Posterior vena cava (tissue), 2 donors: ENCODE measurements at regions not wholly inside any gene's neighbourhood (a gene's known extent, or its start where the extent isn't known, plus 50 kb on each side); places are given as distances from the start of the nearest gene placed in this dataset.

ENCODE experiments used
- DNase-seq: peaks from one replicate; pipeline ENCODE4 v3.0.0-alpha.2; 2020; ENCODE audit warnings: low spot score
- intact Hi-C, 2 donors: fragments of 100-400 bp; cut with DNase I; formaldehyde crosslinking; loops; one replicate each; pipeline versions ENCODE4 v1.14.1 to v1.14.2; 2022 to 2023
- donor health status: DM: yes; HTN: yes; CAD: no.
- donor health status: DM: yes; HTN: yes; CAD: no.

DNA sequence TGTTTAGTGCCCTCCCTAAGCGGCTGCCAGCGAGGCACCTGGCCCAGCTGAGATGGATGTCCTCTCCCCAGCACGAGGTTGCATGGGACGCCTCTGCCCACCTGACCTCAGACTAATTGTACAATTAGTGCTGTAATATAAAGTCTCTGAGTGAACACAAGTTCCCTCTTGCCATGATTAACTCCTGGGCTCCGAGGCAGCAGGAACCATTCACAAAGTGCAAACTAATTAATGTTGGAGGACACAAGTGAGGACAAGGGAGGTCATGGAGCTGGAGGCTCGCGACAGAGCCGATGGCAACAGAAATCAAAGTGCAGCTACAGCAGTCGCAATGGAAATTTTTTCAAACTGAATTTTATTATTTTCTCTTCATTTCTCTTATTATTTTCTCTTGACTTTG lies 156.6 kb upstream of the ADARB2 start:
- intact Hi-C loops = no loop called here
- no peak for DNase-seq

DNA sequence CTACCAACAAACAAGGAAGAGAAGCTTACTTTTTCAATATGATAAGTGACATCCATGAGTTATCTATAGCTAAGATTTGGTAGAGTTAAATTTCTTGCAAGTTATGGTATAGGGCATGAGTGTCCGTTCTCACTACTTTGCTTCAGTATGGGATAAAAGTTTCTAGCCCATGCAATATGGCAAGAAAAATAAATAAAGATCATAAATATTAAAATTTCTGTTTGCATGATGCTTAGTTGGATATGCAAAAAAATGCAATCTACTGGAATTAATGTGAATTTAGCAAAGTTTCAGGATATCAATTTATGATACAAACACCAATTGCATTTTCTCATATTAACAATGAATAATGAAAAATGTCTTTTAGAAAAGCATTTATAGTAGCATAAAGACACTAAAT lies 148.7 kb upstream of the ADARB2 start:
- intact Hi-C loops = no loop called here
- no peak for DNase-seq

DNA sequence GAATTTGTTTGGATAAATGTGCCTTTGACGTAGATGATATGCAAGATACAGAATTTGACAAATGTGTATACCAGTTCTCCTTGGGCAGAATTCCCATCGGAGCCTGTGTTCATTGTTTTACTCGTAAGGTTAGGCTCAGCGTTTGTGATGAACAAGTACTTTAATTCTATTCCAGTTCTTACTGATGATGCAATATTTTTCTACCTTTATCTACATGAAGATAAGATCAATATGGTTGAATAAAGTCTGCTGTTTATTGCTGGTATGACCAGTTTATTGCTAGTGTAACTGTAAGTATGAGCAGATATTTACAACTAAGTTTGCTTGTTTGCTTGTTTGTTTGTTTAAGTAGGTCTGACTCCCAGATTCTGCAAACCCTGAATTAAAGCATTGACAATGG lies 145.4 kb upstream of the ADARB2 start:
- intact Hi-C loops = no loop called here
- DNase-seq = no peak

DNA sequence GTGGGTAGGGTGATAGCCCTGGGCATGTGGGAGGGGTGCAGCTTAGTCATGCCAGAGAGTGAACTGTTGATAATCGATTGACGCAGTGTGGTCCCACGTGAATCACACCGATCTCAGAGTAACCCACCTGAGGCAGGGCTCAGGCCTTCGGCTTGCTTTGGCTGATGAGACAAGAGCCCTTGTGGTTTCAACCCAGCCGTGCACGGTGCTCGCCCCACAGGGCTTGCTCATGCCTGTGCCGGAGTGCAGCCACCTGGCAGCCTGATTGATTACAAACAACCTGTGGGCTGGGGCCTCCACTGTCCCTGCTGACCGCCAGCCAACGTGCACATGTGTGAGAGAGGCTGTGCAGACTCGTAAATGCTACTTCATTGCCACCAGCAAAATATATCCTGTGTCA lies 144.9 kb upstream of the ADARB2 start:
- peak; percentile 76 for DNase-seq
- intact Hi-C loops = no loop called here

DNA sequence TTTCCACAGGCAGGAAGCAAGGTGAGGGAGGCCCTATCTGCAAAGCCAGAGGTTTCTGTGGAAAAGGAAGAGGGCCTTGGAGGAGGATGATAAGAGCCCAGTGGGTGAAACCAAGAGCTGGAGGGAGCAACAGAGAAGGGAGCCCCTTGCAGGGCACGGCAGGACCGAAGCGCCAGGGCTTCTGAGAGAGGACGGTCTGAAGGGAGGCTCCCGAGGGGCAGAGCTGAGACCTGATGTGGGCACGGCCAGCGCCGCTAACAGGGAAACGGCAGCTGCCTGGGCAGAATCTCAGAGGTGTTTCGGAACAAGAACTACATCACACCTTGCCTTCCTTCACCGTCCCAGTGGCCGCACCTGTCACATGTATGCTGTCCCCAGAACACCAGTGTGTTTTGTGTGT lies 144.3 kb upstream of the ADARB2 start:
- DNase-seq = no peak
- intact Hi-C loops = no loop called here

DNA sequence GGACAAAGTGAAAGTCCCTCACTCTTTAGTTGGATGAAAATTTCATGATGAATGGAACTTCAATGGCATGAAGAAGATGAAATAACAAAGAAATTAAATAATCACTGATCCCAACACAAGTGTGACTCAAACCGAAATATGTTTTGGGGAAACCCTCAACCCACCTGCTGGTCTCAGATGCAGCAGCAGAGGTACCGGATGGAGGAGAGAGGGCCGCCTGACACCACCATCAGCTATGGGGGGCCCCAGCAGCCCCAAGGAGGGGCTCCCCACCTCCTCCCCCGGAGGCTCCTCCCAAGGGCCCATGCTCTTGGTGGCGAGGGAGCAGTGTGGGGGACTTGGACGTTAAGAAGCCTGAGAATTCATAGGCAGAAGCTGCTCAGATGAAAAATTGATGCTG lies 137.2 kb upstream of the ADARB2 start:
- intact Hi-C loops = no loop called here
- no peak for DNase-seq

DNA sequence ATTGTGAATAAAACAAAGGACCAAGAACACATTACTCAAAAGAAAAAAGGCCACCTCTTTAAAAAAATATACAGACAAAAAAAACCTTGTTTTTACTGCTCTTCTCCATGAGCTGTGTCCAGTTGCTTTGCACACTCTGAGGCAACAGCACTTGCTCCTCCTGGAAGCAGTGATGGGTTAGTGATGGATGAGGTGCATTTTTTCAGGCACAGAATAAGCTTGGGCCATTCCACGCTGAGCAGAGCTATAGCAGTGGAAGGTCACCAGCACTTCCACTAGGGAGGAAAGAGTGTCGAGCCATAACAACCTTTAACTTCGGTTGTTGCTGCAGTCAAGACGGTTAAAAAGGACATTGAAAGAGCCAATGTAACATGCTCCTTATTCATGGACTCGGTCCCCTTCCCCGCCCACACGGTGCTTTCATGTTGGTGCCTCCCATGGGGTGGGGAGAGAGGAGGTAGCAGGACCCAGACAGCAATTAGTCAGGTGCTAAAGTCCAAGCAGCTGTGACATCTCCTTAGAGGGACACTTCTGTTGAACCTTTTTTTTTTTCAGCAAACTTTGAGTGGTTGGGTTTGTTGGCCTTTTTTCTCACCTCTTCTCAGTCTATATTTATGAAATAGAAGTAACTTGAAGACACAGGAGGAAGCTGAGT lies 136.5 kb upstream of the ADARB2 start:
- DNase-seq = no peak
- intact Hi-C loops = no loop called here

DNA sequence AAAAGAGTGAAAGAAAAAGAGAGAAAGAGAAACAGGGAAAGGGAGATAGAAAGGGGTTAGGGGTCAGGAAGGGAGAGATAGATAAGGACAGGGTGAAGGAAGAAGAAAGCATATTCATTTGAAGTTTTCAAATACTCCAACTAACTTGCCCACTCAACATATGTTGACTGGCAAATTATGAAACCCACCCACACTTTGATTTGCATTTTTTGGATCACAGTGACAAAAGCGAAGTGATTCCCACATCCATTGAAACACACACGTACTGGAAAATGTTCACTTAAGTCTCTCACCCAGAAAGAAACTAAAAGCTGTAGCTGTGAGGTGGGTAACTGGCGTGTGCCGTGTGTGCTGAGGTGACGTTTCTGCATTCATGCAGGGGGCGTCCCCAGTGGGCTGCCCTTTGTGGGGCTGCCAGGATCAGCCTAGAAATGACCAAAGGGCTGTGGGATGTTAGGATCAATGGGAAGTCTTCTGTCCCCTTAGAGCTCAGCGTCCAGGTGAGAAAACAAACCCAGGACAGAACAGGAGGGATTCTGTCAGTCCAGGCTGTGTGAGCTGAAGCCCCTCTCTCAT lies 134.9 kb upstream of the ADARB2 start:
- no peak for DNase-seq

DNA sequence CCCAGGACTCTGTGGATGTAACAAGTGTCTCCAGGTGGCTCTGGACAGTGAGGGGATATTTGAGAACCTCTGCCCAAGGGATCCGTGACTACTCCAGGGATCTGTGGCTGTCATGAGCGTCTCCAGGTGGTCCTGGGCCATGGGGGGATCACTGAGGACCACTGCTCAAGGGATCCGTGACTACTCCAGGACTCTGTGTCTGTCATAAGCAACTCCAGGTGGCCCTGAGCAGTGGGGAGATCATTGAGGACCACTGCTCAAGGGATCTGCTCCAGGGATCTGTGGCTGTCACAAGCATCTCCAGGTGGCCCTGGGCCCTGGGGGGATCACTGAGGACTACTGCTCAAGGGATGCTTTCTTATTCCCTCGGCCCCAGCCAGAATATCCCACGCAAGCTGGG lies 133.2 kb upstream of the ADARB2 start:
- intact Hi-C loops = no loop called here
- no peak for DNase-seq

More for the DNA sequence above, 134.9 kb upstream of the ADARB2 start:
- intact Hi-C loops = no loop called here

DNA sequence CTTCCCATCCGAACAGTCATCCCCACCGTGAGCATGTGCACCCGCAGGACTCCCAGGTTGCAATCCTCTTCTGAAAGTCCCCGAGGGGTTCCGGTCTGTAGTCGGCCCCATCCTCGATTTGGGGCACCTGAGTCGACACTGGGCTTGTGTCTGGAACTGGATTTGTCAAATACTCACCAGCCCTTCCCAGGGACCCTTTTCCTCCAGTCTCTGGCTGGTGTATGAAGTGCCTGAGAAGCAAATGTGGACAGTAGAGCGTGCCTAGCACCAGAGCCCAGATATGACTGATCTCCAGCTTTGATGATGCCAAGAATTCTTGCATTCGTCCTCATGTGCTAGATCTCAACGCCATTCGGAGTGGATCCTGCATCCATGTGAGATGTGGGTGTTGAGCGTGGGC lies 132.5 kb upstream of the ADARB2 start:
- no peak for DNase-seq
- intact Hi-C loops = no loop called here

DNA sequence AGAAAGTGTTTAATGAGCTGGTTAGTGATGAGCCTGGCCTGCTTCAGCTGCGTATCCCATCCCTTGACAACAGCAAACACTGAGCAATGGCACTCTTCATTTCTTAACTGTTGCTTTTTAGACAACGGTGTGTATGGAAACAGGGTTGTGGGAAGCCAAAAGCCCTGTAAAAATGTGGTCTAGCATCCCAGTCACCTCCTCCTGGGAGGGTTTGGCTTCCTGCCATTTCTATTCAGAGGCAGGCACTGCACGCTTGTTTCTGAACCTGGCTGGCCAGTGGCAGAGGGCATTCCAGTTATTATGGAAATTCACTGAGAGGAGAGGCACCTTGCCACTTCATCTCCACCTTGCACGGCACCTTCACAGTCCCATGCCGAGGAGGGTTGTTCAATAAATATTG lies 123.0 kb upstream of the ADARB2 start:
- no peak for DNase-seq
- intact Hi-C loops = no loop called here

DNA sequence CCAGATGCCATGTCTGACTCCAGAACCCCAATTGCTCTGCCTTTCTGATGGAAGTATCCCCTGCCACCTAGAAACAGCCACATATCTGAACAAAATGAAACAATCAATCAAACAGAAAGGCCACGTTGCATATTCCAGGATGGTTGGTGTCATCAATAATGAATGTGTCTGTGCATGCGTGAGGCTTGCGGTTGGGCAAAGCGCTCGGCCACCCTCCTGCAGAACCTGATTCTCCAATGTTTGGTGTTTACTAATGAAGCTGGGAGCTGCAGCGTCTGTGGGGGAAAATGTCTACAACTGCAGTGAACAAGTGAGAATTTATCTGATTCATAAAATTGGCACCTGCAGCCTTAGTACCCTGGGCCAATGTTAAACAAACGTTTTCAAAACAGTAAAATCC lies 121.2 kb upstream of the ADARB2 start:
- no peak for DNase-seq

DNA sequence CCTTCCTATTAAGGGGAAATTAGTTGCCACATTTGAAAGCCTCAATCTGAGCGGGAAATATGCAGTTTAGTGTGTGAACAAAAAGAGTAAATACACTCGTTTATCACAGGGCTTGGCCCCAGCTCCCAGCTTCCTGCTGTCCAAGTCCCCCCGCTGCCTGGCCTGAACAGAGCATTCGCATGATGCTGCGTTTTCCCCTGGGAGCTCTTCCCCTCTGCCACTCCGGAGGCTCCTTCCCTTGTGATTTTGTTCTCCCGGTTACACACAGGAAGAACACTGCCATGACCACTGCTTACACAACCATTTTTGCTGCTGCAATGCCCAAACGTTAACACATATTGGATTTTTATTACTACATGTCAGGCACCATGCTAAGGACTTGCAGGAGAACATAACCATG lies 120.7 kb upstream of the ADARB2 start:
- no peak for DNase-seq

More for the DNA sequence above, 121.2 kb upstream of the ADARB2 start:
- intact Hi-C loops = loop anchor here in 1 of 2 donors (1.0 kb wide), 1 partner anchor 43 kb away; no protein-coding TSS in a partner anchor

DNA sequence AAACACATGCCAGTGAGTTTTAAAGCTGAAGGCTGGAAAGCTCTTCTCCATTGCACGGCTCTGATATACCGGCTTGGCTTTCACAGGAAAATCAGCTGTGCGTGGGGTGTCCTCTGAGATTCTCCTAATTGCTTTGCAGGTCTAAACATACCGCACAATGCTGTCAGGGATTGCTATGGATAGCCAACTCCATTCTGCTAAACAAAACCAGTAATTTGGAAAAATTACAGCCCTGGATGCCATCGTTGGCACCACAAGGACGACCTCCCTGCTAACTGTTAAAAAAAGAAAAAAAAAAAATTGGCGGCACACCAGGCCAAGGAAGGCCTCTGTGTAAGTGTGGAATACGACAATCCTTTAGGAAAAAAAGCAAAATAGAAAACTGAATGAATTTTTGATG lies 118.6 kb upstream of the ADARB2 start:
- DNase-seq = no peak
- intact Hi-C loops = no loop called here

More for the DNA sequence above, 120.7 kb upstream of the ADARB2 start:
- intact Hi-C loops = loop anchor here in 1 of 2 donors (1.0 kb wide), 1 partner anchor 43 kb away; no protein-coding TSS in a partner anchor

DNA sequence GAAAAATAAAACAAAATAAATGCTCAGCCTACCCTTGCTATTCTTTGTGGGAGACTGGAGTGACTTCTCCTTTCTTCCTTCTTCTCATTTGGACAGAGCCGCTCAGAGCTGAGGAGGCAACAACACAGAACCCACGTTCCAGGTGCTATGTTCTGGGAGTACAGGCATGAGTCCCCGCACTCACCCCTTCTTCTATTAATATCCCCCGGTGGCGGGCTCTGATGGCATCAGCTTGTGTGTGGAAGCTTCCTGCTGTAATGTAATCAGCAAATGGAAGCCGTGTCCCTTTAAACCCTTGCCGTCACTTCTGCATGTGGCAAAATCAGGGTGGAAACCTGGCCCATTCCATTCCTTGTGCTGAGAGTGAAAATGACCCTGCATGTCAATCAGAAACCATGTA lies 116.9 kb upstream of the ADARB2 start:
- intact Hi-C loops = no loop called here

DNA sequence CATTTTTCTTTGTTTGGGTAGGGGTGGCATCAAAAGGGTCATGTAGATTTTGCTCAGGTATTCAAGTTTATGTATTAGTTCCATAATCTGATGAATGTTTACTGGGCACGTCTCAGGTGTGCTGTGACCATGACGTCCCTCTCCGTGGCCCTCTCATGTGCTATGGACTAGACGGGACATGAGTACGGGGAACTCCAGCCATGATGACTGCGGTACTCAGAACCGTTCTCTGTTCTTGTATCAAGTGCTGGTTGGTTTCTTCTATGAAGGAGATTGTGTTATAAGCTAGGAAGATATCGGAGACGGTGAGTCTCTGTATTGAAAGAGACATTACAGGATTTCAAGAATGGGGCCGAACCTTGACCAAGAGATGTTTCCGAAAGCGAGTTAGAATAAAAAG lies 116.5 kb upstream of the ADARB2 start:
- no peak for DNase-seq
- intact Hi-C loops = no loop called here

More for the DNA sequence above, 116.9 kb upstream of the ADARB2 start:
- DNase-seq = no peak

DNA sequence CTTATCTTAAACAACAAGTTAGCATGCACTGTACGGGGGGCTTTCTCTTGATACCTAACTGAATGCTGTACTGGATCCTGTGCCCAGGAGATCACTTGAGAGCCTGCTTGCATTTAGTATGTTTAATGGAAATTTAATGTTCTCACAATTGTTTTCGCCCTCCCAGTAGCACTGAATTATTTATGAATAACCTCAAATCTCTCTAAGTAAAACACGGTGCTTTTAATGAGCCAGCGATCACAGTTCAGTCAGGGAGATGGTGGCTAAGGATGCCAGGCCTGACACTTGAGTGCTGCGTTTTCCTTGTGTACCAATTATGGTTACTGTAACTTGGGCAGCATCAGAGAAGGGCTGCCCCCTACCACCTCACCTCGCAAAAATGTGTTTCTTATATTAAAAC lies 115.5 kb upstream of the ADARB2 start:
- intact Hi-C loops = no loop called here
- DNase-seq = no peak

DNA sequence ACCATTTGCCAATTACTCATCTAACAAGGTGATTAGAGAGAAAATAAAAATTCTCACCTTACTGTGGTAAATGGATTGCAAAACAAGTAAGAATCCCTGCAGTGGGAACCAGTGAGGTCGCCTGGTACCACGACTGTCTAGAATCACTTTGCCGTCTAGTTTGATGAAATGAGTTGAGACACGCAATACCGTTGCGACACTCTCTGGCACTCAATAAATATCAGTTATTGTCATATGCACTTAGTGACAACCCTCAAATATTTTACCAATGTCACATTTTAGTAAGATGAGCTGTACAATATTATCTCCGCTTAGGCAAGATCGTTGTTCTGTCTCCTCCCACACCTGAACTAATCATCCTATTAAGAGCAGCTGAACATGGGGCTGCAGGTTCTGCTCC lies 114.4 kb upstream of the ADARB2 start:
- no peak for DNase-seq
- intact Hi-C loops = no loop called here

DNA sequence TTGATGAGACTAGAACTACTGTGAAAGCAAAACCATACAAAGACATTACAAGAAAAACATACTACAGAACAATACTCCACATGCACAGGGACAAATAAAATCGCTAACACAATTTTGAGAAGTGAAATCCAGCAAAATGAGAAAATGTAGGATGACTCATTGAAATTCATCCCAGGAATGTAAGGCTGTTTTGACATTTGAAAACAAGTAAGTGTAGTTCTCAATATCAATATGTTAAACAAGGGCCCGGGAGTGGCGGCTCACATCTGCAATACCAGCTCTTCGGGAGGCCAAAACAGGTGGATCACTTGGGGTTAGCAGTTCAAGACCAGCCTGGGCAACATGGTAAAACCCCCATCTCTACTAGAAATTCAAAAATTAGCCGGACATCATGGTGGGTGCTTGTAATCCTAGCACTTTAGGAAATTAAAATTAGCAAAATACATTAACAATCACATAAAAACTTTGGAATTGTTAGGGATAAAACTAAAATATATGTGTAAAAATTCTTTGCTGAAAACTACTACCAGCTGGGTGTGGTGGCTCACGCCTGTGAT lies 113.7 kb upstream of the ADARB2 start:
- DNase-seq = no peak
- intact Hi-C loops = no loop called here

DNA sequence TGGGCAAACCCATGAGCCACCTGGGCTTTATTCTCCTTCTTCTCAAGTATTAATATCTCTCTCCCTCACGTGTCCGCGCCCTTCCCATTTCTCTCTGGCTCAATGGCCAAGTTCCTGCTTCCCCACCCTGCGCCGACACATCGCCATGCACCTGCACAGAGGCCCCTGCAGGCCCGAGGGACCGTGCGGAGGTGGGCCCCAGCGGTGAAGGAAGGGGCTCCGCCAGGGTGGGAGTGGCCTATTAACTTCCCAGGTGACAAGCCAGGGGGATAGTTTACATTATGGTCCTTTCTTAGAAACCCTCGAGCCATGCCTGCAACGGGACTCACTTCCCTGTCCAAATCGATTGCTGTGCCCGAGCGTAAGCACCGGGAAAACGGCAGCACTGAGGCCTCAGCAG lies 110.0 kb upstream of the ADARB2 start:
- no peak for DNase-seq
- intact Hi-C loops = no loop called here

DNA sequence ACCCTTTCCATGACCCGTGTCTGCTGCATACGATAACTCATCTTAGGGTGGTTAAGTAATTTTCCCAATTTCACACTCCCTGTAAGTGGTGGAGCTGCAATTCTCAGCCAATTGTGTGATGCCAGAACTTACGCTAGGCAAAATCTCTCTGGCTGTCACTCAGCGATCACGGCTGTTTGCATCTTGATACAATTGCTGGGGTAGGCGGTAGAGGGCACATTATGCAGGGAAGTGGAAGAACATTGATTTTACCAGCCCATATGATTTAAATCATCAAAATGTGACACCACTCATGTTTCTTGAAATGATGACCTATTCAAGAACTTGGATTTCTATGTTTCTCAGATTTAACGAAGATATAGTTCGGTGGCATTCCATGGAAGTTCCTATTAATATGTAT lies 108.7 kb upstream of the ADARB2 start:
- intact Hi-C loops = no loop called here
- no peak for DNase-seq
